H1 (cell line): ENCODE measurements at regions not wholly inside any gene's neighbourhood (a gene's known extent, or its start where the extent isn't known, plus 50 kb on each side); places are given as distances from the start of the nearest gene placed in this dataset.

Experiments
- CEBPB ChIP-seq: IDR thresholded peaks from 2 replicates; pipeline ENCODE4 v1.6.1; 2012; ENCODE audit warnings: low read depth, low read length
- CREB1 ChIP-seq: IDR thresholded peaks from 2 replicates; pipeline ENCODE4 v1.6.1; 2012; ENCODE audit warnings: inconsistent platforms
- KDM1A ChIP-seq: fragments of 200-600, 300-600 bp; sonication (generic); IDR thresholded peaks from 2 replicates; pipeline ENCODE4 v1.7.1; 2016; ENCODE audit warnings: mild to moderate bottlenecking, low read length, borderline replicate concordance
- PHF8 ChIP-seq: fragments of 200-600 bp; sonication (generic); conservative IDR thresholded peaks from 2 replicates; pipeline ENCODE4 v1.7.1; 2012; ENCODE audit warnings: low read depth, mild to moderate bottlenecking, inconsistent platforms, low read length, moderate library complexity
- POLR2A ChIP-seq, 2 experiments: IDR thresholded peaks; 1 replicate in 1 of 2; 2 replicates in 1 of 2; pipeline ENCODE4 v1.6.1; 2011; ENCODE audit warnings: low read depth in 2 of 2, low read length in 2 of 2, mild to moderate bottlenecking in 2 of 2; ENCODE audit errors: control extremely low read depth in 1 of 2
- RNF2 ChIP-seq: fragments of 200-900, 300-1000 bp; sonication (generic); IDR thresholded peaks from 2 replicates; pipeline ENCODE4 v1.7.1; 2016; ENCODE audit warnings: borderline replicate concordance, low read depth, mild to moderate bottlenecking, antibody characterized with exemption, low read length; ENCODE audit not compliant: poor library complexity, severe bottlenecking; ENCODE audit errors: missing control alignments
- SRF ChIP-seq: IDR thresholded peaks from 2 replicates; pipeline ENCODE4 v1.6.1; 2011; ENCODE audit warnings: mild to moderate bottlenecking, low read depth, low read length, moderate library complexity
- SUZ12 ChIP-seq: fragments of 200-600 bp; sonication (generic); IDR thresholded peaks from 2 replicates; pipeline ENCODE4 v1.6.1; 2012; ENCODE audit warnings: mild to moderate bottlenecking, inconsistent platforms, low read length, moderate library complexity, mixed read lengths

GRCh38 chr15:67968564-67968963 lies 85.6 kb upstream of the PIAS1 start (continued):
- TF ChIP-seq RNF2 (no peak), CREB1 (no peak), POLR2A (IDR thresholded peaks at IDR 0.05; ENCODE audit: control extremely low read depth in 1 of 2, low read depth in 2 of 2, low read length in 2 of 2) (no peak), SUZ12 (no peak), SRF (no peak), PHF8 (no peak), CEBPB (no peak), KDM1A (no peak)
